Thyroid gland (tissue), 4 donors: ENCODE measurements at regions not wholly inside any gene's neighbourhood (a gene's known extent, or its start where the extent isn't known, plus 50 kb on each side); places are given as distances from the start of the nearest gene placed in this dataset.

Experiments
- CTCF ChIP-seq, 6 experiments: fragments of 200-600 bp in 3 of 6; fragments of 450-650 bp in 3 of 6; sonication (generic) in 3 of 6; IDR thresholded peaks; one replicate each; pipeline ENCODE4 v1.5.1; 2016 to 2019; ENCODE audit warnings: antibody characterized with exemption in 6 of 6, mild to moderate bottlenecking in 2 of 6, inconsistent platforms in 1 of 6, moderate library complexity in 1 of 6
- POLR2A ChIP-seq, 2 donors: fragments of 450-650 bp; IDR thresholded peaks; one replicate each; pipeline ENCODE4 v1.6.1; 2017; ENCODE audit warnings: antibody characterized with exemption in 2 of 2, mild to moderate bottlenecking in 2 of 2, moderate library complexity in 1 of 2

- no peak for TF ChIP-seq CTCF (IDR thresholded peaks at IDR 0.05)
- no peak for TF ChIP-seq POLR2A (IDR thresholded peaks at IDR 0.05)
Observed at GRCh38 chr1:13918862-13919261, 218.9 kb downstream of the PRDM2 start.
